Spleen (tissue), 7 donors: ENCODE measurements at regions not wholly inside any gene's neighbourhood (a gene's known extent, or its start where the extent isn't known, plus 50 kb on each side); places are given as distances from the start of the nearest gene placed in this dataset.

Experiments used
- CTCF ChIP-seq, 11 experiments: fragments of 200-600 bp in 7 of 11; fragments of 450-650 bp in 4 of 11; sonication (generic) in 4 of 11; IDR thresholded peaks in 8 of 11; conservative IDR thresholded peaks in 3 of 11; 1 replicate in 7 of 11; 2 replicates in 4 of 11; pipeline versions ENCODE4 v1.4.0 to v1.8.0; 2016 to 2021; ENCODE audit warnings: antibody characterized with exemption in 11 of 11, inconsistent platforms in 4 of 11, mild to moderate bottlenecking in 1 of 11
- POLR2A ChIP-seq, 3 donors: fragments of 450-650 bp; IDR thresholded peaks; one replicate each; pipeline ENCODE4 v1.5.1; 2017; ENCODE audit warnings: antibody characterized with exemption in 3 of 3, mild to moderate bottlenecking in 1 of 3
- POLR2AphosphoS5 ChIP-seq, 3 donors: sonication (generic); formaldehyde crosslinking; IDR thresholded peaks; one replicate each; pipeline ENCODE4 v1.5.1; 2017; ENCODE audit warnings: antibody characterized with exemption in 3 of 3
- donor health status: DM: no; HTN: no; CAD: no; lungs with moderate emphysema.
- donor health status: DM: no; HTN: no; CAD: no.
- donor health status: DM: no; HTN: no; CAD: no.

- TF ChIP-seq CTCF (IDR thresholded peaks at IDR 0.05 in 8 of 11, conservative IDR thresholded peaks at IDR 0.05 in 3 of 11) (no peak), POLR2A (IDR thresholded peaks at IDR 0.05) (no peak), POLR2AphosphoS5 (IDR thresholded peaks at IDR 0.05) (no peak)
Measured at GRCh38 chr3:88542916-88543315, 393.2 kb downstream of the C3orf38 start.
